ENCODE measurements at regions not wholly inside any gene's neighbourhood (a gene's known extent, or its start where the extent isn't known, plus 50 kb on each side); places are given as distances from the start of the nearest gene placed in this dataset.
"Not testable (repeated sequence)": the region's sequence is repeated elsewhere in the genome, so short reads cannot be mapped to it uniquely, and the experiment has no call there.

- no peak overlapping the region for H3K27ac ChIP-seq
- no peak for TF ChIP-seq CTCF (conservative IDR thresholded peaks at IDR 0.05)
Observed at GRCh38 chr15:79160211-79160610, 69.6 kb upstream of the RASGRF1 start.

GRCh38 chr15:79157631-79158592, 67.3 kb upstream of the RASGRF1 start:
- TF ChIP-seq CTCF (conservative IDR thresholded peaks at IDR 0.05): no peak

GRCh38 chr15:79156704-79157375, 66.3 kb upstream of the RASGRF1 start:
- TF ChIP-seq CTCF (conservative IDR thresholded peaks at IDR 0.05): no peak
- peak overlapping the region; percentile 64 for H3K27ac ChIP-seq

More at GRCh38 chr15:79157631-79158592, 67.3 kb upstream of the RASGRF1 start:
- peak overlapping the region; percentile 64; the same call in 1 of the 2 replicates for H3K27ac ChIP-seq

GRCh38 chr15:79154483-79155135, 64.0 kb upstream of the RASGRF1 start:
- TF ChIP-seq CTCF (conservative IDR thresholded peaks at IDR 0.05): no peak
- peak overlapping the region; percentile 64 for H3K27ac ChIP-seq

- not testable (repeated sequence) for H3K27ac ChIP-seq
Observed at GRCh38 chr15:79144290-79144689, 53.7 kb upstream of the RASGRF1 start.

GRCh38 chr15:79140846-79141570, 50.4 kb upstream of the RASGRF1 start:
- no peak for TF ChIP-seq CTCF (conservative IDR thresholded peaks at IDR 0.05)
- H3K27ac ChIP-seq: no peak overlapping the region
